GM21360 (cell line): ENCODE measurements at regions not wholly inside any gene's neighbourhood (a gene's known extent, or its start where the extent isn't known, plus 50 kb on each side); places are given as distances from the start of the nearest gene placed in this dataset.

ENCODE experiments used
- ATAC-seq: cut with Tn5 transposase; IDR thresholded peaks from one replicate; pipeline ENCODE4 v1.9.1; 2021; ENCODE audit warnings: mild to moderate bottlenecking, moderate library complexity; ENCODE audit not compliant: unreplicated experiment

GRCh38 chr3:5787861-5788488 lies 600.5 kb downstream of the EDEM1 start:
- no peak for ATAC-seq

- no peak for ATAC-seq
These were observed 601.0 kb downstream of the EDEM1 start for GRCh38 chr3:5788496-5788895.

DNA sequence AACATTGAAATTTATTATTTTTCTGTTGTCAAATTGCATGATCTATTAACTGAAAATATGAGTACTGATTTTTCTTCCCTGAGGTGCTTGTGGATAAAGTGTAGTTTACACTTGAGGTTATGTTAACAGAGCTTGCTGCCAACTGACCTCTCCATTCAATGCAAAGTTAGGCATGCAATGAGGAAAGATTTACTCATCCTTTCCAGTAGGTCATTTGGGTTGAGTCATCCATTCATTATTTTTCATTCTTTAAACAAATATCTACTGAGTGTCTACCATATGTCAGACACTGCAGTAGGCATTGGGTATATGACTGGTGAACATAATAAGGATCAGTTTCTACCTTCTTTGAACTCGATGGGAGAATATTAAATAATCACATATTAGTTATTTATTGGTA lies 604.1 kb downstream of the EDEM1 start:
- no peak for ATAC-seq

GRCh38 chr3:5796541-5796940 lies 609.0 kb downstream of the EDEM1 start:
- ATAC-seq = no peak

GRCh38 chr3:5798809-5799208 lies 611.3 kb downstream of the EDEM1 start:
- ATAC-seq = no peak

- no peak for ATAC-seq
These were observed 611.9 kb downstream of the EDEM1 start for GRCh38 chr3:5799398-5799797.

- no peak for ATAC-seq
These were observed 613.5 kb downstream of the EDEM1 start for GRCh38 chr3:5800965-5801364.

DNA sequence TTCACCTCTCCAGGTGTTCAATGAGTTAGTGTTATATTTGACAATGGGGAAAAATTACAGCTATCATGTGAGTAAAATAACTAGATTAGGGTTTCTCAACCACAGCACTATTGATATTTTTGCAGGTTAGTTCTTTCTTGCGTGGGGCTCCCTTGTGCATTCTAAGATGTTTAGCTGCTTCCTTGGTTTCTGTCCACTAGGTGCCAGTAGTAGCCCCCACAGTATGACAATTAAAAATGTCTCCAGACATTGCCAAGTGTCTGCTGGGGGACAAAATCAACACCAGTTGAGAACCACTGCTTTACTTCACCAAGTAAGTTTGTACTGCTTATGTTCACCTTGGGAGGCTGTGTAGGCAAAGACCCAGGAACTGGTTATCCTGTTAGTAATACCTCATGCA lies 618.7 kb downstream of the EDEM1 start:
- ATAC-seq = no peak

- ATAC-seq = no peak
These were observed 622.2 kb downstream of the EDEM1 start for GRCh38 chr3:5809586-5810246.

DNA sequence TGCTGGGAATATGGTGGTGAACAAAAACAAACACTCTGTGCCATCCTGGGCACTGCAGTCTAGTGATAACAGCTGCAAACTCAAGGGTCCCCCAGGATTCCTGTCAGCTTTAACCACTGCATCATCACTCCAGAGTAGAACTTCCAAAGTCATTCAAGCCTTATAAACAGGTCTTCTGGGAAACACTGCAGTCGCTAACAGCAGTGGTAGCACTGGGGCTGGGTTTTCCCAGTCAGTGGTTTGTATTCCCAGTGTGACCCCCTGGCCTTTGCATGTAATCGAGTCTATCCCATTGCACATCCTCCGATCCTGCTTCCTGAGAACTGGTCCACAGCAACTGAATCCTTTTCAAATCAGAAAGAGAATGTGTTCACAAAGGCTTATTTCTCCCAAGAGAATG lies 623.5 kb downstream of the EDEM1 start:
- no peak for ATAC-seq

GRCh38 chr3:5813521-5813920 lies 626.0 kb downstream of the EDEM1 start:
- no peak for ATAC-seq

DNA sequence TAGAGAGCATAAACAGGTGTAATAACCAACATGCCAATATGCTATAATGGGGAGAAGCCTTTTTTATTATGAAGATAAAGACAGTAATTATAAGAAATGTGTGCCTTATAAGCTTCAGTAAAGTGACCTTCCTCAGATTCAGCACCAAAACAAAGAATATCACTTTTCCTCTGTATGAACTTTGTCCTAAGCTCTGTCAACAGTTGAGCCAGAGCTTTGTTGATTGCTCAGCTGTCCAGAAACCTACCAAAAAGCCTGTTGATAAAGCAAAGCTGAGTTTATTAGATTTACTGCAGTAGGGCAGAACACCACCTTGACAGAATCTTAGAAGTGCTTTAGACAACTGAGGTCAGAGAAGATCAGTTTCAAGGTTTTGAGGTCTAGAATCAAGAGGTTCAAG lies 635.3 kb downstream of the EDEM1 start:
- no peak for ATAC-seq

- ATAC-seq = no peak
These were observed 639.0 kb downstream of the EDEM1 start for GRCh38 chr3:5826467-5826866.

DNA sequence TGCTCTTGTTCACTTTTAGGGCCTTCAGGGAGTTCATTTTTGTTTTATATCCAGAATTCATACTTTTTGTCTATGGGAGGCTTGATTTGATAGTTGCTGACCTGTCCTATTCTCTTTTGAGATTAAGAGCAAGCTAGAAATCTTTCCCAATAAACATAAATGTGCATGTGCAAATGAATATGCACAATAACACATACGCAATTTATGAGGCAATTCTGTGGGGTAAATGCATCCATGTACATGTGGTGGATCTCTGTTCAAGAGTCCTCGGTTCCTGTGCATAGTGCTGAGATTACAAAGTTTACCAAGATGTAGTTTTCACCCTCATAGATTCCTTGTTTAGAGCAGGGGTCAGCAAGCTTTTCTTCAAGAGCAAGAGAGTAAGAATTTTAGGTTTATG lies 640.7 kb downstream of the EDEM1 start:
- no peak for ATAC-seq

DNA sequence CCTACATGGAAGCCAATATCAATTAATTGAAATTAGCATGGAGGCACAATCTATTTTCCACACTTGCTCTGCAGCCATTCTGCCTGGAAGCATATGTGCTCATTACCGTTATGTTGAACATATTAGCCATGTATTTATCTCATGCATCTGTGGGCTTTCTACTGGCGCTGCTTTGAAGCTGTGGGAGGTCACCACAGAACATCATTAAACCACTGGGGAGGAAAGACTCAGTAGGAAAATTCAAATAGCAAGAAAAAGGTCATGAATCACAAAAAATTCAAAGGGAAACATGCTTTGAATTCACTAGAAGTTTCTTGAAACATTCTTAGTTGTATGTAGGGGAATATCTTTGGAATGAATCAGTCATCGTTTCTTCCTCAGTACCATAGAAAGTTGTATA lies 652.5 kb downstream of the EDEM1 start:
- ATAC-seq = no peak

- no peak for ATAC-seq
These were observed 654.1 kb downstream of the EDEM1 start for GRCh38 chr3:5841599-5841998.

DNA sequence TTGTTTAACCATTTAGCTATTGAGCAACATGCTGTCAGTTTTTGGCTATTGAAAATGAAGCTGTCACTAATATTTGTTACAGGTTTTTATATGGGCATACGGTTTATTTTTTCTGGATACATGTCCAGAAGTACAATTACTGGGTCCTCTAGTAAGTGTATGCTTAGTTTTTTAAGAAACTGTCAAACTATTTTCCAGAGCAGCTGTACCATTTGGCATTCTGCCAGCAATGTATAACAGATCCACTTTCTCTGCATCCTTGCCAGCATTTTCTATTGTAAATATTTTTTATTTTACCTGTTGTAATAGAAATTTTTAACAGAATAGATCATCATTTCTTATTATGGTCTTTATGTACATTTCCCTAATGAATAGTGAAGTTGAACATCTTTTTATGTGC lies 658.8 kb downstream of the EDEM1 start:
- ATAC-seq = no peak

- no peak for ATAC-seq
These were observed 673.6 kb downstream of the EDEM1 start for GRCh38 chr3:5861151-5861550.

DNA sequence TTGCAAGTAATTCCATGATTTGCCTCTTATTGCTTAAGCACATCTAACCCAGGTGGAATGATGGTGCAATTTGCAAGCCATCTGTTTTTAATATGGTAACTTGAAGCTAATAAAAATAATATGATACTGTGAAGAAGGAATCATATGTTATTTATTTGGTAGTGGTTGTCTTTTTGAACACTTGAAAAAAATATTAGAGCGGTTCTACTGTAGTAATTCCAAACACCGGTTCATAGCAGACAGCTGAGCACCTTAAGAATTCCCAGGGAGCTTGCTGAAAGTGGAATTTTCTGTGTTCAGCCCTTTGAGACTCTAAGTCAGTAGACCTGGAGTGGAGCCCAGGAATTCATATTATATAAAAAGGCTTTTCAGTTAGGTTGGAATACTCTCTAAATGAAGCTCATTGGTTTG lies 687.4 kb downstream of the EDEM1 start:
- ATAC-seq = no peak

DNA sequence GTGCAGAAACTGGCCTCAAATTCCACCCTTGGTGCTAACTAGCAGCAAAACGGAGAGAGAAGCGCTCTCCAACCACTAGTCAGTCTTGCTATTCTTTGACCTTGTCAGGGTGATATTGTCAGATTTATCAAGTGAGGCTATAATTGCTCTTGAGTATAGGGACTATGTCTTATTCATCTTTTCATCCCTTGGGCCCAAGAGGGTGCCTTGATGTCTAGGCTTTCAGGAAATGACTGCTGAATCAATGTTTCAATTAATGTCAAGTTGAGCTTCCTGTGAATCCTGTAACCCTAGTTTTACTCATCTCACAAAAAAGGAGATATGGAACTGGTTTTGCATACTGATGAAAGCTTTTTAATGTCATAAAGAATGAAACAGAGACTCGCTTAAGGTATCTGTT lies 701.3 kb downstream of the EDEM1 start:
- no peak for ATAC-seq

- no peak for ATAC-seq
These were observed 701.9 kb downstream of the EDEM1 start for GRCh38 chr3:5889374-5889773.

DNA sequence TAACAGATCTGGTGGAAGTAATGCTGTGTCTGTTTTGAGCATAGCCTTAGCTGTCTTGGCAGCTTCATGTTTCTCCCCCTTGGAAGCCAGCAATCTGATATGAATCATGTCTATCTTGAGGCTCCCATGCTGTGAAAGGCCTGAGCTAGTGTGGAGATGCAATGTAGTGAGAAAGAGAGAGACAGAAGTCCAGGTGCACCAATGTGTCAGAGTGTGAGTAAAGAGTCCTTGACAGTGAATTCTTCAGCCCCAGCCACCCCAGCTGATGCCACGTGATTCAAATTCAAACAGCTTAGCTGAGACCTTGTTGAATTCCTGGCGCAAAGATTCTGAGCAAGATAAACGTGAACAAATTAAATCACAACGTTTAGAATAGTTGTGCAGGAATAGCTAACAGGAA lies 704.2 kb downstream of the EDEM1 start:
- ATAC-seq = no peak

GRCh38 chr3:5898106-5898505 lies 710.6 kb downstream of the EDEM1 start:
- ATAC-seq = no peak
